GM18909 (cell line): ENCODE measurements at regions not wholly inside any gene's neighbourhood (a gene's known extent, or its start where the extent isn't known, plus 50 kb on each side); places are given as distances from the start of the nearest gene placed in this dataset.

Experiments used
- ATAC-seq: cut with Tn5 transposase; IDR thresholded peaks from one replicate; pipeline ENCODE4 v1.9.1; 2021; ENCODE audit warnings: mild to moderate bottlenecking; ENCODE audit not compliant: unreplicated experiment, poor library complexity

DNA sequence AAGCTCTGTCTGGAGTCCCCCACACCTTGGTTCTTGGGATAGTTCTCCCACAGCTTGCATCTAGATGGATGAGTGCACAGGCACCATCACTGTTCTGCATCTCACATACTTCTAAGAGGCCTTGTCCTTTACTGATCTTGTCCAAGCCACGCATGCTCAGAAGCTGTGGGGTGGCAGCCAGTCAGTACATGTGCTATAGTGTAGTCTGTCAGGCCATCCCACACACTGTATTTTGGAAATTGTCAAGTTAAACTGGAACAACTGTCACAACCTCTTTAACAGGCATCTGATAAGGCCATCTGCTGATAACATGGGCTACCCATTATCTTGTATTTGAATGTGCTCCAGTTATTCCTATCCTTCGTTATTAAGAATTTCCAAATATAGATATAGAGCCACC lies 296.5 kb upstream of the AZI2 start:
- no peak for ATAC-seq

DNA sequence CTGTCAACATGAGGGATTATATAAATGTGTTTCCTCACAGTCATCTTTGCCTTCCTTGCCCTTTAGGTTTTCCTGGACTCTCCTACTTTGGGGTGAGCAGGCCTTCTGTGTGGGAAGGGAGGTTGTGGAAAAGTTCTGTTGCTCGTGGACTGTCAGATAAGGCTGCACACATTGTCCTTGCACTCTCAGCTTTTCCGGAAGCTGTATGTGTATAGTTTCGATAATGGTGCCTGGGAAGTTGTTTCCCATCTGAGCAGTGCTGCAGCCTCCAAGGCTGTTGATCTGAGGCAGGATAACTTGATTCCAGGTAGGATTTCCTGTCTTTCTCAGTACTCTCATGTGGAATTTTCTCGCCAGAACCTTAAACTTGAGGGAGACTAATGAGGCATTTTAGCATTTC lies 297.8 kb upstream of the AZI2 start:
- no peak for ATAC-seq

DNA sequence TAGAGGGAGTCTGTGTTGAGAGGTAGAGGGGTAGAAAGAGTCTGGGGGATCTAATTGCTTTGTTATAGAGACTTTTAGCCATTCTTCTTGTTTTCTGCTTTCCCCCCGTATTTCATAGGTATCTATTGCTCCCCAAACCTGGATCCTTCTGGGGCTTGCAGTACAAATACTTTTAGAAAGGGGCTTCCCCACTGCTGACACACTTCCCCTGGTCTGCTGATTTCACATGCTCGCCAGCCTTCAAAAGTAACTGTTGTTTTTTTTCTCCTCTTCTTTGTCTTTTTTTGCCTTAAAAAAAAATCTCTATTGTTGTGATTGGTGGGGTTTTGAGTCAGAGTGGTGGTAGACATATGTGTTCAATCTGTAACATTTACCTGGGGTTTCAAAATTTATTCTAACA lies 300.6 kb upstream of the AZI2 start:
- ATAC-seq = no peak

DNA sequence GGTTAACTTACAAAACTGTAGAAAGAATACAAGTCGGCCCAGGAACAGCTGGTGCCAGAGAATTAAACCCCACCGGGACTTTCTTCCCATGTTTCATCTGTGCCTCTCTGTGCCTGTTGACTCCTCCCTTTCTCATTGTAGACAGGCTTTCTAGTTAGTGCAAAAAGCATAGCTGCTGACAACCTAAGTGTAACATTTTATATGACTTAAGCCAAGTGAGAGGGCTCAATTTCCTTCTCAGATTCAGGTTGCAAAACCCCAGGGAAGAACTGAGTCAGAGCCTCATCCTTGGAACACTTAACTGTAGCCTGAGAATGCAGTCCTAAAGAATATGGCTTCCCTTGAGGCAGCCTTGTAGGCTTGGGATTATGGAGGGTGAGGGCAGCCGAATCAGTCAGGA lies 302.5 kb upstream of the AZI2 start:
- ATAC-seq = no peak

DNA sequence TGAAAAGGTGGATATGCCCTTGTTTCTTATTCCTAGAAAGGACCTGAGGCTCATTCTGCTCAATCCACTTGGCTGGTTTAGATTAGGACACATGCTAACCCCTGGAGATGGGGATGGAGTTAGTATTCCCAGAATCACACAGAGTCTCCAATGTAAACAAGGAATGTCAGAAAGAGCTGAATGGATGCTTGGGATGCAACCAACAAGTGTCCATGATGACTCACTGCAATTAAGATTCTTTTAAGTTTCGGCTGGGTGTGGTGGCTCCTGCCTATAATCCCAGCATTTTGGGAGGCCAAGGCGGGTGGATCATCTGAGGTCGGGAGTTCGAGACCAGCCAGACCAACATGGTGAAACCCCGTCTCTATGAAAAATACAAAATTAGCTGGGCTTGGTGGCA lies 315.5 kb upstream of the AZI2 start:
- ATAC-seq = no peak

DNA sequence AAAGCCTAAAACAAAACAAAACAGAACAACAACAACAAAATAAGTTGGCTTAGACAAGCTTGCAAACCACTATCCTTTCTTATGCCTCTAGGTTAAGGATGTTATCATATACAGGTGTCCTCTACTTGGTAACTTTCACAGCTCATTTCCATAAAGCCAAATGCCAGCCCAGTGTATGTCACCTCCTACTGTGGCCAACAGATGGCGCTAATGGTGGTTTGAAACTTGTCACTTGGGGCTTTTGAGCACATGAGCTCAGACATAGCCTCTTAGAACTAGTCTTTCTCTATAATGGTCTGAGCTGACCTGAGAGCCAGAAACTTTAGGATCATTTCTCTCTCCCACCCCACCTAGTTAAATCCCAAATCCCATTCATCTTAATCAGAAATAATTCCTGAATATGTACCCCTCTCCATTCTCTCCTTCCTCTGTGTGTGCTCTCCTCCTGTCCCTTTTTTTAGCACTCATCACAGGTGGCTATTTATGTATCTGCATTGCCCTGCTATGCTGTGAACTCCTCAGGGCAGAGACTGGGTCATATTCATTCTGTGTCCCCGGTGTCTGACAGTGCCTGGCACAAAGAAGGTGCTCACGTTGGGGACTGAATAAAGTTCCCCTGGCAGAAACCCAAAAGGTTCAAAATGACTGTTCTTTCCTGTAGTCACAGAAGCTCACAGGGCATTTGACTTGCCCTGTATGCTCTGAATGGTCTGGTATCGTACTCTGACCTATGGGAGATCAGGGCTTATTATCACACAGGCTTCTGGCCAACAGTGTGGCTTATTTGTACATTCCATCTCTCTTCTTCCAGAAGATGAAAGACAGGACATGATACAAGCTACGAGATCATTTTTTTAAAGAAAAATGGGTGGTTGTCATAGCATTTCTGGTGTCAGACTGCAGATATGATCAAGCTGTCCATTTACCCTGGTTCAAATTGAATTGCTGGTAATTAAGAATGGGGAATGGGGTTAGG lies 319.3 kb upstream of the AZI2 start:
- peak; percentile 95 for ATAC-seq

DNA sequence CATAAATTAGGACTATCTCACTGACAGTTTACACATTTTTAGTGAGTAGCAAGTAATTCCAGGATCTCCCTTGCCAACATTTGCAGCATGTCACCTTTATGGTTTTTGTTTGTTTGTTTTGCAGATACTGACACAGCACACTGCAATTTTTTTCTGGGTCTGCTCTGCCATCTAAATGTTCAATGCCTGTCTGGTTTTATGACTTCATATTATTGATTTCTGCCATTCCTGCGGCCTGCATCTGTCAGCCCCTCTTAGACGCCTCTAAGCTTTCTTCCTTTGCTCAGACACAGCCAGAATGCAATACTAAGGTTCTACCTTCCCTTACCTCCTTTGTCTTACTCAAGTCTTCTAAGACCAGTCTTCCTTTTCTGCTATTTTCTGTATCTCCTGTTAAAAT lies 321.2 kb upstream of the AZI2 start:
- ATAC-seq = no peak

DNA sequence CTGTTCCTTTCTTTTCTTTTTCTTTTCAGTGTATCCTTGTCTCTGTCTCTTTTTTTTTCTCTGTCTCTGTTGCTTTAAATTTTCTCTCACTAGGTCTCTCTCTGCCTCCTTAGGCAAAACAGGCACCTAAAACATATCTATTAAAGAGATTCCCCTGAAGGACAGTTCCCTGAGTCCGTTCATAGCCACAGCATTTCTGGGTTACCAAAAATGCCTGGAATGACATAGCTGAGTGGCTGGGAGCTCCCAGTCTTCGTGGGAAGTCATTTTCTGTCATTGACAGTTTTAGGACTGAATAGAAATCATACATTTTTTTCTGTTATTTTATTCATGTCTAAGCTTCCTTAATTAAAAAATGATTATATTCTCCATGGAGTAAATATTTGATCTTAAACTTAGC lies 323.8 kb upstream of the AZI2 start:
- no peak for ATAC-seq

DNA sequence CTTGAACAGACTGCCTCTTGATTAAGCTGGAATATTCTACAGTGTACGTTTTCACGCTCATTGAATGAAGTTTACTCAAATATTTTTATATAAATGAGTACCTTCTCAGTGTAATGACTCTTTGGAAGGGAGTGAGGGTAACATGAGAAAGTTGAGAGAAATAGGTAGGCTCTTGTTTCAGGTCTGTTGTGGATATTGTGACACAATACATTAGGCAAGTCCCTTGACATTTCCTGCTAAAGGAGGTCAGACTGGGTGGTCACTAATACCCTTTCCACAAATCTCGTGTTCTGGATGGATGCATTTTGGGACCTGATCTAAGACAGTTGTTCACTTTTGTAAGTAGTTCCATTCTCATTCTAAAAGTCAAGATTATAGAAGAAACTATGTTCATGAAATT lies 324.8 kb upstream of the AZI2 start:
- ATAC-seq = no peak

DNA sequence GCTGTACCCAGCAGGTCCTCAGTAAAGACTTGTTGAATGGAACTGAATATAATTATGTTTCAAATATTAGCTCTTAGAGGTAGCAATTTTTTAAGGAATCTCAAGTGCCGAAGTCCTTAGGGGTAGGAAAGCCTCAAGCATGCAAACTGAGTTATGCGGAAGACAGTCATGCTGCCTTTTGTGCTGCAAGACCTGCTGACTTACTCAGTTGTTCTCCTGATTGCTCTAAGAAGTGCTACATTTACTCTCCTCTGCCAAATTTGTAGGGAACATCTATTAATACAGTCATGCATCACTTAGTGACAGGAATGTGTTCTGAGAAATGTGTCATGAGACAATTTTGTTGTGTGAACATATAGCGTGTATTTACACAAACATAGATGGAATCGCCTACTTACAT lies 325.6 kb upstream of the AZI2 start:
- no peak for ATAC-seq

DNA sequence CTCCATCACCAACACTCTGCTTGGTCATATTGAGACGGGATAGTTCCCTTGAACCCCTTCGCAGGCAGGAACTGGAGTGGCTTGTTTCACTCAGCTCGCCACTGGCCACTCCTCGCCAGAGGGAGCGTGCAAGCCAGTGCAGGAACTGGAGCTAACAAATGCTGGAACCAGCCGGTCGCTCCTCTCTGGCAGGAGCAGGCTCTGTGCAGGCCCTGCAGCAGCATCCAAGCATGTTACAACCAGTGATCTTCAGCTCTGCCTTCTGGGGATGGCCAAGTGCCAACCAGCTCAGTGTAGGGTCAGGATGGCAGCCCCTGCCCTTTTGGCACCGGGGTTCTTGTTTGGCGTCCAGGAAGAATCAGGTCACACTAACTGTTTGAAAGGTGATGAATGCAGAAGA lies 329.0 kb upstream of the AZI2 start:
- no peak for ATAC-seq

DNA sequence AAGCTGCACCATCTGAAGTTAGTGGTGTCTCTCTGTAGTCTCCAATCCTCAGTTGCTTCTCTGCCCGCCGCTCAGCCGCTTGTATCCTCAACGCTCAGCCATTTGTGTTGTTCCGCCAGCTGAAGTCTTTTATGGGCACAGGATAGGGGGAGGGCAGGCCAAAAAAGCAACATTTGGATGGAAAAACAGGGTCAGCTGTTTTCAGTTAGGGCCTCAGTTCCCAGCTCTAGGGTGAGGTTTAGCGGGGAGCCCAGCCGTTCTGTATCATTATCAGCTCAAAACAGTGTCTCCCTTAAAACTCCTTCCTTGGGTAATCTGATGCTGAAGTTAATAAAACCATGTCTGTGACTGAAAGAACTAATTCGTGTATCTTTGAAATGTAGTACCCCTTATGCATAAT lies 329.5 kb upstream of the AZI2 start:
- ATAC-seq = no peak

DNA sequence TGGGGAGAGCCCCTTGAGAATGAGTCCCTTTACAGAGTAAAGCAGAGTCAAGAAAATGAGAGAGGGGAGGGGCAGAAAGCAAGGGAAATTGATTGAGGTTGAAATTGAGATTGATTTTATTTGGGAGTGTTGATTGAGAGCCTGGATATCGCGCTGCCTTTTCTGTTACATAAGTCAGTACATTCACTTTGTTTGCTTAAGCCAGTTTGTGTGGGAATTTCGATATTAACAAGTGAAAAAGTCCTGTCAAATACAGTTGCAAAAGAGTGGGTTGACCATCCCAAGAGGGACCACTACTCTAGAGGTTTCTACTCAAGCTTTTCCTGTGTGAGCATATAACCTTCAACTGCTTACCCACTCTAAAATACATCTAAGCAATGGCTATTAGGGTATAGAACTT lies 331.4 kb upstream of the AZI2 start:
- ATAC-seq = no peak

DNA sequence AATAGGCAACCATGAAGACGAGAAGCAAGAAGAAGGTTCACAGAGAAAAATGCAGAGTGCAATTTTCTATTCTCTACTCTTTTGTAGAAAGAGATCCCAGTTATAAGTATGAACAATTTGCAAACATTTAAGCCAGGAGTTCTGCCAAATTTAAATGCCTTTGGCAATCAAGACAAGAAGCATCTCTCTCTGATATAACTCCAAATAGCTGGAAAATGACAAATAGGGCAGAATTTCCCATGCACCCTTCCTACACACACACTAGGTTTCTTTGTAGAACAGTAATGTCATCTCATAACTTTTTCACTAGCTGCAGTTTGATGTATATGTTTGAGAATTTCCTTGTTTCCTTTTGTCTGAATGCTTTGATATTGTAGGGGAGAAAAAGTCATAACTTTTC lies 333.5 kb upstream of the AZI2 start:
- no peak for ATAC-seq

DNA sequence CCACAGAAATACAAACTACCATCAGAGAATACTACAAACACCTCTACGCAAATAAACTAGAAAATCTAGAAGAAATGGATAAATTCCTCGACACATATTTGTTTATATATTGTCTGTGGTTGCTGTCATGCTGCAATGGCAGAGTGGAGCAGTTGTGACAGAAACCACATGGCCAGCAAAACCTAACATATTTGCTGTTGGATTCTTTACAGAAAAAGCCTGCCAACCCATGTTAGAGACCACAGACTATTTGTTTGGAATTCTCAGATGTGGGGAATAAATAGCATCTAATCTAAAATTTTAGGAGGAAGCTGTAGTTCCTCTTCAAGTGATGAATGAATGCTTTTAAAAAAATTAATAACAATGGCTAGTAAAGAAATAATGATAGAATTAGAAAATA lies 341.6 kb upstream of the AZI2 start:
- ATAC-seq = no peak

DNA sequence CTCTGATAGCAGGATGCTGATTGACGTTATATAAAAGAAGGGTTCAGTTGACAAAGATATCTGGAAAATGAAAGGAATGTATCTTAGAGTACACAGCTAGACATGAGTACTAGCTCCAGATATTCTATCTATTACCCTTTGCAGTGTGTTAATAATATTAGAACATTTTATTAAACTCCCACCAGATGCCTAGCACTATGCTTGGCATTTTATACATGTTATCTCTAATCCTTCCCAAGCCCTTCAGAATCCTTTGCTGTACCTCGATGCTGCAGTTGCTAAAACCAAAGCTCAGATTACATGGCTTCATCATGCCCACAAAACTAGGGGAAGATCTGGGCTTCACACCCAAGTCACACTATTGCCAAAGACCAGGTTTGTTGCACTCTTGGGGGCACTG lies 350.1 kb upstream of the AZI2 start:
- ATAC-seq = no peak

DNA sequence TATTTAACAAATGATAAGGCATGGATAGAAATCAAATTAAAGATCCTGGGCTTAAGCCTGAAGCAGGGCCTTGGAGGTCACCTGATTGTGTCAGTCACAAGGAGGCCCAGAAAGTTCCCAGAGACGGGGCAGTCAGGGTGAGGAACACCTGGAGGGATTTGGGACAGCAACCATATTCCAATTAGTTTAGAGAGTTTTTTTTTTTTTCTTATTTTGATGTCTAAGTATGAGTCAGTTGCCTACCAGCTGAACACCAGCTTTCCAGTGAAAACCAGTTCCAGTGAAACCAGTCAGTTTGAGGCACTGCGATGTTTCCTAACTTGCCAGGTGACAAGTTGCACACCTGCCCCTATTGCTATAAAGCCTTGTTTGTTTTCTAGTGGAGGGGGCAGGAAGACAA lies 350.7 kb upstream of the AZI2 start:
- ATAC-seq = no peak

DNA sequence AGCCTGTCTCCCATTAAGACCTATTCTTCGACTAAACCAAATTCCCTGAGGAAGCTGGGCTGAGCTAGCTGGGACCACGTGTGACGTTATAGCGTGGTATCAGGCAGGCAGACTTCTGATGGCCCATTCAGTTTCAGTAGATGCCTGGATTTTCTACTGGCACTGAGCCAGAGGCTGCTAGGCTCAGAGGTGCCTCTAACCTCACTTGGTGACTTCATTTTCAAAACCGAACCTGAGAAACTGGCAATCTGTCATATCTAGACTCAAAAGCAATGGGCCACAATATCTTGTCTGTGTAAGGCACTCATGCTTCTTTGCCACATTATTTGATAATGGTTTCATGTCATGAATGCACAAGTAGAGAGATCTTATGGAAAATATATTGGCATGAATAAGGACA lies 352.1 kb upstream of the AZI2 start:
- ATAC-seq = no peak

DNA sequence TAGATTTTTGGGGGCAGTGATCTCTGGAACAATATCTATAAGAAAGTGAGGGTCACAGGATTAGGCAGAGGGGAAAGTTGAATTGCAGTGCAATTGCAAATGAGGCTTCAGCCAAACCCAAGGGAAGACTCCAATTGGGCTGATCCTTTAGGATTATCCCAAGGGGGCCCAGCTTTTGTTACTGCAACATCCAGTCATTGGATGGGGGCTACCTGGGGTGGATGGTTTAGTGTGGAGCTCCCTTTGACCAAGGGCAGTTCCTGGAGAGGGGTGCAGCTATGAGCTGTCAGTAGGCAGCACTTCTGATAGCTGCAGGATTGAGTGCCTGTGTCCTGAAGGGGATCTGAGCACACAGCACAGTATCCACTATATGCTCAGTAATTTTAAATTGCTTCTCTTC lies 355.2 kb upstream of the AZI2 start:
- no peak for ATAC-seq

DNA sequence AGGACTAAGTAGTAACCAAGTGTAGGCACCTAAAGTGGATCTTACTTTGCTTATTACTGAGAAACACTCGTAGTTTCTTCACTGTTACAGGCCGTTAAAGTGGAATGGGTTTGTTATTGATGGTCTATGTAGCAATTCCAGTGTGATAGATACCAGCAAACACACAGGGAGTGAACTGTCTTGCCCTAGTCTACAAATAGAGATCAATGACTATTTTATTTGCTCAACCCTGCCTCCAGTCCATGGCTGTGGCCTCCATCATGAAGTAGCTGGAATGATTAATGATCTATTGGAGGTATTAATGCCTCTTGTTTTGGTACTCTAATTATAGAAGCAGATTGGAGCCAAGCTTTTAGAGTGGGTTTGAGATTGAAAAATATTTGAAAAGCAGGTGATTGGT lies 362.7 kb upstream of the AZI2 start:
- ATAC-seq = no peak

DNA sequence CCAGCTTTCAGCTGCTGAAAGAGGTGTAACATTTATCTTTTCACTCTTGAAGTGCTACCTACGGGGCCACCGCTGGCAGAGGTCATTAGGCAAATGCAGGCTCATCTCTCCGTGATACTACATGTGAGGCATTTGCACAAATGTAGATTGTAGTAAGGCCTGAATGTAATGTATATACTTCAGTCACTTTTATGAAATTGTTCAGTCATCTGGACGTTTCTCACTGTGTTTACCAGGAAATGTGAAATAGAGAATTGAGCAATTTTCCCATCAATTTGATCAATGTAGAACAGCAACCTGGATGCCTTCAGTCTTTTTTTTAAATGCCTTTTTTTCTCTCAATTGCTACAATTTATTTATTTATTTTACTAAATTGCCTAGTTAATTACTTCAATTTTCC lies 368.3 kb upstream of the AZI2 start:
- no peak for ATAC-seq

DNA sequence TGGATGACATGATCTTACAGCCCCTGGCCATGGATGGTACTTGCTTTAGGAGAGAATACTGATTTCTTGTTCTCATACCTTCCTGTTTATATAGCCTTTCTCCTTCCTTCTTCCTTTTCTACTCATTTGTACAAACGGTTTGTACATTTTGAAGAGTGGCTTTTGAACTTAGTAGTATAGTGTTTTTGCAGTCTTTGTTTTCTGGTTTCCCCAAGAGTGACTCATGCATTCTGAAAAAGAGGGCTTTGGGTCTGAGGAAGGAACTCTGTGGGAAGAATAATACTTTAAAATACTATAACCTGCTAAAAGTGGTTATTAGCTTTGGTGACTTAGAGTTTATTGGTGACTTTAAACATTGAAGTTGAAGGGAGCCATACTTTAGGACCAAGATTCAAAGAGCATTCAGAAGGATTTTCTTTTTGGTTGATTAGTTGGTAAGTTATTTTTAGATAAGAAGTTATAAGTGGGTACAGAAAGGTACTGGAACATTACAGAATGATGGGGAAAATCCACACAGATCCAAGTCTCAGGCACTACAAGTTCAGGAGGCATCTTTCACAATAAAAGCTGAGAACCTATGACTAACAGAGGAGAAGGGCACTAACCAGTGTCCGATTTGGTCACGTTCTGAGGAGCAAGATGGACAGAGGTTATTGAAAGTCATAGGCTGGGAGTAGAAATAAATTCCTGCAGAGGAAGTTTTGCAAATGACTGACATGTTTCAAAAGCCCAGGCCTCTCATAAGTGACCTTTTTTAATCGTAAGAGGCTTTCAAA lies 369.6 kb upstream of the AZI2 start:
- no peak for ATAC-seq
